ENCODE measurements at regions not wholly inside any gene's neighbourhood (a gene's known extent, or its start where the extent isn't known, plus 50 kb on each side); places are given as distances from the start of the nearest gene placed in this dataset.

DNA sequence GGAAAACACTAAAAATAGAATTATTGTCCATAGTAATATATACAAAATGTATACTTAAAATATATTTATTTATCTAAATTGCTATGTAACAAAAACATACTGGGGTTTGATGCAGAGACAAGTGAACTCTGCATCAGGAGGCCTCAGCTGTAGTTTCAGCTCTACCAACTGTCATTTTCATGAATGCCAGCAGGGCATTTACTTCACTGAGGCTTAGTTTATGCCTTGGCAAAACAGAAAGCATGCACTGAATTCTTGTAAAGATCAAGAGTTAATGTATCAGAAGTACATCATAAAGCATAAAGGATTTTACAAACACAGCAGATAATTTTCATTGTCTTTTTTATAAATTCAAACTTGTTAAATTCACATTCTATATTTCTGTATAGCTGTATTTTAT lies 577.0 kb downstream of the C4orf33 start:
- Histone ChIP-seq H3K36me3 (ENCODE audit: control insufficient read depth, insufficient read depth, low read length) (no peaks in the 10 kb centered on the region), H3K4me2 (ENCODE audit: extremely low read depth, insufficient read depth, low read length) (no peak overlapping the region), H3K4me3 (replicated peaks in 1 of 4; ENCODE audit: control extremely low read depth in 1 of 4, insufficient read depth in 1 of 4, low read depth in 3 of 4, low read length in 4 of 4) (no peak overlapping the region), H3K79me2 (ENCODE audit: control insufficient read depth, insufficient read depth, low read length) (no peaks in the 10 kb centered on the region), H4K20me1 (ENCODE audit: control insufficient read depth, extremely low read depth, insufficient read depth, low read length) (no peaks in the 10 kb centered on the region), H3K9me3 (ENCODE audit: control insufficient read depth, insufficient read depth, low read depth, low read length) (no peaks in the 10 kb centered on the region), H3K27ac (ENCODE audit: insufficient read depth, low read length) (no peak overlapping the region), H2AFZ (ENCODE audit: low read length) (no peak overlapping the region), H3K9ac (ENCODE audit: insufficient read depth, low read length) (no peak overlapping the region), H3K4me1 (ENCODE audit: control insufficient read depth, extremely low read depth, insufficient read depth, low read length) (no peaks in the 10 kb centered on the region), H3K27me3 (ENCODE audit: control insufficient read depth, insufficient read depth, low read length) (no peaks in the 10 kb centered on the region)
- no peak for DNase-seq (ENCODE audit: low read depth in 2 of 2)
- TF ChIP-seq, protein P1, sequence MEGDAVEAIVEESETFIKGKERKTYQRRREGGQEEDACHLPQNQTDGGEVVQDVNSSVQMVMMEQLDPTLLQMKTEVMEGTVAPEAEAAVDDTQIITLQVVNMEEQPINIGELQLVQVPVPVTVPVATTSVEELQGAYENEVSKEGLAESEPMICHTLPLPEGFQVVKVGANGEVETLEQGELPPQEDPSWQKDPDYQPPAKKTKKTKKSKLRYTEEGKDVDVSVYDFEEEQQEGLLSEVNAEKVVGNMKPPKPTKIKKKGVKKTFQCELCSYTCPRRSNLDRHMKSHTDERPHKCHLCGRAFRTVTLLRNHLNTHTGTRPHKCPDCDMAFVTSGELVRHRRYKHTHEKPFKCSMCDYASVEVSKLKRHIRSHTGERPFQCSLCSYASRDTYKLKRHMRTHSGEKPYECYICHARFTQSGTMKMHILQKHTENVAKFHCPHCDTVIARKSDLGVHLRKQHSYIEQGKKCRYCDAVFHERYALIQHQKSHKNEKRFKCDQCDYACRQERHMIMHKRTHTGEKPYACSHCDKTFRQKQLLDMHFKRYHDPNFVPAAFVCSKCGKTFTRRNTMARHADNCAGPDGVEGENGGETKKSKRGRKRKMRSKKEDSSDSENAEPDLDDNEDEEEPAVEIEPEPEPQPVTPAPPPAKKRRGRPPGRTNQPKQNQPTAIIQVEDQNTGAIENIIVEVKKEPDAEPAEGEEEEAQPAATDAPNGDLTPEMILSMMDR (conservative IDR thresholded peaks at IDR 0.05 in 1 of 2, IDR thresholded peaks at IDR 0.05 in 1 of 2; ENCODE audit: low read depth in 1 of 2, low read length in 2 of 2): no peak
- no peak for TF ChIP-seq EZH2 (IDR thresholded peaks at IDR 0.05; ENCODE audit: low read length, missing control alignments)

DNA sequence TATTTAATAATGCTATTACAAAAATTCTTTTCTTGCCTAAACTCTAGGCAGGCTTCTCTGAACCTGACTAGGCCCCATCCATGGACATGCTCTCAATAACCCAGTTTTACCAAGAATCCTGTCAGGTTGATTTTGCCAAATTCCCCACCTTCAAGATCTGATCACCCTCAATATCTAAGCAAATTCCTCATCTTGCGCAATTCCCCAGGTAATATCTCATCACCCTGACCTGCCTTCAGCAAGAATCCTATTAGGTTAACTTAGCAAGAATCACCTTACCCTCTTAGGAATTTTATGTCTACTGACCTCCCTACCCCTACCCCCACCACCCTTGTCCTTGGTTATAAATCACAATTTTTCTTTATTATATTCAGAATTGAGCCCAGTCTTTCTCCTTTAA lies 579.1 kb downstream of the C4orf33 start:
- Histone ChIP-seq H2AFZ (ENCODE audit: low read length) (no peak overlapping the region), H3K36me3 (ENCODE audit: control insufficient read depth, insufficient read depth, low read length) (no peaks in the 10 kb centered on the region), H3K9ac (ENCODE audit: insufficient read depth, low read length) (no peak overlapping the region), H3K9me3 (ENCODE audit: control insufficient read depth, insufficient read depth, low read depth, low read length) (no peaks in the 10 kb centered on the region), H3K4me1 (ENCODE audit: control insufficient read depth, extremely low read depth, insufficient read depth, low read length) (no peaks in the 10 kb centered on the region), H3K4me2 (ENCODE audit: extremely low read depth, insufficient read depth, low read length) (no peak overlapping the region), H4K20me1 (ENCODE audit: control insufficient read depth, extremely low read depth, insufficient read depth, low read length) (no peaks in the 10 kb centered on the region), H3K27me3 (ENCODE audit: control insufficient read depth, insufficient read depth, low read length) (no peaks in the 10 kb centered on the region), H3K4me3 (replicated peaks in 1 of 4; ENCODE audit: control extremely low read depth in 1 of 4, insufficient read depth in 1 of 4, low read depth in 3 of 4, low read length in 4 of 4) (no peak overlapping the region), H3K27ac (ENCODE audit: insufficient read depth, low read length) (no peak overlapping the region), H3K79me2 (ENCODE audit: control insufficient read depth, insufficient read depth, low read length) (no peaks in the 10 kb centered on the region)
- TF ChIP-seq EZH2 (IDR thresholded peaks at IDR 0.05; ENCODE audit: low read length, missing control alignments): no peak
- TF ChIP-seq, protein P1 (conservative IDR thresholded peaks at IDR 0.05 in 1 of 2, IDR thresholded peaks at IDR 0.05 in 1 of 2; ENCODE audit: low read depth in 1 of 2, low read length in 2 of 2): no peak
- DNase-seq (ENCODE audit: low read depth in 2 of 2): no peak

DNA sequence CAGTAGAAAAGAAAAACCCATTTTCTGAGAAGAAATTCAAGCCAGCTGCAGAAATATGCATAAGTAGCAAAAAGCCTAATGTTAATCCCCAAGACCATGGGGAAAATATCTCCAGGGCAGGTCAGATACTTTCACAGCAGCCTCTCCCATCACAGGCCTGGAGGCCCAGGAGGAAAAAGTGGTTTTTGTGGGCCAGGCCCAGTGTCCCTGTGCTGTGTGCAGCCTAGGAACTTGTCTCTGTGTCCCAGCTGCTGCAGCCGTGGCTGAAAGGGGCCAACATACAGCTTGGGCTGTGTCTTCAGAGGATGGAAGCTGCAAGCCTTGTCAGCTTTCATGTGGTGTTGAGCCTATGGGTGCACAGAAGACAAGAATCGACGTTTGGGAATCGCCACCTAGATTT lies 581.0 kb downstream of the C4orf33 start:
- Histone ChIP-seq H3K4me3 (replicated peaks in 1 of 4; ENCODE audit: control extremely low read depth in 1 of 4, insufficient read depth in 1 of 4, low read depth in 3 of 4, low read length in 4 of 4) (no peak overlapping the region), H3K79me2 (ENCODE audit: control insufficient read depth, insufficient read depth, low read length) (no peaks in the 10 kb centered on the region), H3K4me1 (ENCODE audit: control insufficient read depth, extremely low read depth, insufficient read depth, low read length) (no peaks in the 10 kb centered on the region), H3K9ac (ENCODE audit: insufficient read depth, low read length) (no peak overlapping the region), H3K27me3 (ENCODE audit: control insufficient read depth, insufficient read depth, low read length) (no peaks in the 10 kb centered on the region), H2AFZ (ENCODE audit: low read length) (no peak overlapping the region), H3K4me2 (ENCODE audit: extremely low read depth, insufficient read depth, low read length) (no peak overlapping the region), H4K20me1 (ENCODE audit: control insufficient read depth, extremely low read depth, insufficient read depth, low read length) (no peaks in the 10 kb centered on the region), H3K27ac (ENCODE audit: insufficient read depth, low read length) (no peak overlapping the region), H3K9me3 (ENCODE audit: control insufficient read depth, insufficient read depth, low read depth, low read length) (no peaks in the 10 kb centered on the region), H3K36me3 (ENCODE audit: control insufficient read depth, insufficient read depth, low read length) (no peaks in the 10 kb centered on the region)
- no peak for DNase-seq (ENCODE audit: low read depth in 2 of 2)
- TF ChIP-seq, protein P1 (conservative IDR thresholded peaks at IDR 0.05 in 1 of 2, IDR thresholded peaks at IDR 0.05 in 1 of 2; ENCODE audit: low read depth in 1 of 2, low read length in 2 of 2): no peak
- no peak for TF ChIP-seq EZH2 (IDR thresholded peaks at IDR 0.05; ENCODE audit: low read length, missing control alignments)

Data from fibroblast of lung (primary cell).